ENCODE measurements at regions not wholly inside any gene's neighbourhood (a gene's known extent, or its start where the extent isn't known, plus 50 kb on each side); places are given as distances from the start of the nearest gene placed in this dataset.

- Mint-ChIP-seq H3K4me1 (no peaks in the 10 kb centered on the region), H3K4me3 (no peak overlapping the region)
- CTCF ChIA-PET = no interaction called here
Measured at GRCh38 chr12:98235301-98235700, 280.1 kb upstream of the TMPO start.

GRCh38 chr12:98238515-98239130 is 276.8 kb upstream of the TMPO start:
- ATAC-seq = no peak
- CTCF ChIA-PET = no interaction called here
- Mint-ChIP-seq H3K36me3 (no peaks in the 10 kb centered on the region), H3K9me3 (ENCODE audit: low read depth) (no peaks in the 10 kb centered on the region), H3K4me1 (no peaks in the 10 kb centered on the region), H3K4me3 (no peak overlapping the region), H3K27ac (no peak overlapping the region), H3K27me3 (no peaks in the 10 kb centered on the region)
- DNase-seq = no peak

More at GRCh38 chr12:98235301-98235700, 280.1 kb upstream of the TMPO start:
- Mint-ChIP-seq H3K27me3 (no peaks in the 10 kb centered on the region), H3K9me3 (ENCODE audit: low read depth) (no peaks in the 10 kb centered on the region), H3K27ac (no peak overlapping the region), H3K36me3 (no peaks in the 10 kb centered on the region)
- no peak for ATAC-seq
- DNase-seq = no peak

DNA sequence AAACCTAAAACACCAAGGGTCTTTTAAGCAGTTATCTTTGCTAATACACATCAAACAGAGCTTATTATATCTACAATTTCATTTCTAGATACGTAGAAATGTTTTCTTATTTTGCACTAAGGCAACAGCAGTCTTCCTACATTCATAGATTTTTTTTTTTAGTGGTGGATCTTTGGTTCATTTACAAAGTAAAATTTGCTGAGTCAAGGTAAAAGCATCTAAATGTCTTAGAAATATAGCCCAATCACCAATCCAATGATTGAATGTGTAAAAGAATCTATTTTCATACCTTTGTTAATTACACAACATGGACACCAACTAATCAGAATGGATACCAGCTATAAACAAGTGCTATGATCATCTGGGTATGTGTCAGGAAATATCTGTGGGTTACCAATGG is 272.2 kb upstream of the TMPO start:
- no peak overlapping the region for H3K4me3 Mint-ChIP-seq
- no peak for DNase-seq
- H3K4me1 Mint-ChIP-seq = no peaks in the 10 kb centered on the region
- no peak overlapping the region for H3K27ac Mint-ChIP-seq
- no peaks in the 10 kb centered on the region for H3K27me3 Mint-ChIP-seq
- no peaks in the 10 kb centered on the region for H3K36me3 Mint-ChIP-seq
- H3K9me3 Mint-ChIP-seq (ENCODE audit: low read depth) = no peaks in the 10 kb centered on the region
- no peak for ATAC-seq
- CTCF ChIA-PET = no interaction called here

- Mint-ChIP-seq H3K36me3 (no peaks in the 10 kb centered on the region), H3K27me3 (no peaks in the 10 kb centered on the region), H3K4me1 (no peaks in the 10 kb centered on the region), H3K4me3 (no peak overlapping the region), H3K27ac (no peak overlapping the region), H3K9me3 (ENCODE audit: low read depth) (no peaks in the 10 kb centered on the region)
- DNase-seq = no peak
- no peak for ATAC-seq
- CTCF ChIA-PET = interaction anchor here (1.3 kb wide), 1 partner anchor 17 kb away, joined by 3 read pairs; no protein-coding TSS in a partner anchor
Measured at GRCh38 chr12:98244136-98244535, 271.3 kb upstream of the TMPO start.

GRCh38 chr12:98253207-98254037 is 262.0 kb upstream of the TMPO start:
- H3K9me3 Mint-ChIP-seq (ENCODE audit: low read depth) = no peaks in the 10 kb centered on the region
- CTCF ChIA-PET = no interaction called here
- no peak overlapping the region for H3K27ac Mint-ChIP-seq
- H3K36me3 Mint-ChIP-seq = no peaks in the 10 kb centered on the region
- H3K4me3 Mint-ChIP-seq = no peak overlapping the region
- no peaks in the 10 kb centered on the region for H3K4me1 Mint-ChIP-seq
- H3K27me3 Mint-ChIP-seq = no peaks in the 10 kb centered on the region
- no peak for DNase-seq
- ATAC-seq = no peak

DNA sequence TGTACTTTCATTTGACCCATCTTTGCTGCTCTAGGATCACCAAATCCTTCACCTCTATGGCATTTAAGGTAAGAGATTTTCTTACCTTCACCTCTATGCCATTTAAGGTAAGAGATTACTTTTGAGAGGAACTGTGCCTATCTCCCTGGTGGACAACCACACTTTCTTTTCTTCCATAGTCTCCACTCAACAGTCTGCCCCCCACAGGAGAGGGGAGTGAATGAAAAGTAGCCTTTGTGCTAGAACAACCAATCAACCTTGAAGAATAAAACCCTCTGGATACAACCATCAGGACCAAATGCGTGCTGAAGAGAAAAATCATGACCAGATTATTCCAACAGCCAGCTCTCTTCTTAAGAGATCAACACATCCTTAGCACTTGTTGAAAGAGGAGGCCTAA is 258.6 kb upstream of the TMPO start:
- Mint-ChIP-seq H3K27ac (no peak overlapping the region), H3K27me3 (no peaks in the 10 kb centered on the region), H3K4me1 (no peaks in the 10 kb centered on the region), H3K4me3 (no peak overlapping the region), H3K36me3 (no peaks in the 10 kb centered on the region), H3K9me3 (ENCODE audit: low read depth) (no peaks in the 10 kb centered on the region)
- CTCF ChIA-PET = no interaction called here
- ATAC-seq (no peak), DNase-seq (no peak)

DNA sequence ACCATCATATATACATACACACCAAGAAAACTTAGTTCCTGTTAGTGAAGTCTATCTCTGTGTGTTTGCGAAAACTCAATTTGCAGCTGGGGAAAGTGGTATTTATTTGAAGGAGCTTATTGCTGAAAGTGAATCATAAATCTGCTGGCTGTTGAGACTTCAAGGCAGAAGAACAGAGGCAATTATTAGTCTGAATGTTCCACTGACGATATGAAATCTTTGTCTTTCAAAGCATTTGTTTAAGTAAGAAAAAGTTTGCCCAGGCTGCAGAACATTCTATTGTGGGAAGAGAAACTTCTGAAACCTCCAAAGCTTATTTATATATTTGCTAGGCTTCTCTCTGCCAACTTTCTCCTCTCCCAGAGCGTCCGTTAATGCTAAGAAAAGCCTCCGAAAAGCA is 255.7 kb upstream of the TMPO start:
- no peaks in the 10 kb centered on the region for H3K27me3 Mint-ChIP-seq
- H3K4me3 Mint-ChIP-seq = no peak overlapping the region
- no peaks in the 10 kb centered on the region for H3K36me3 Mint-ChIP-seq
- no peaks in the 10 kb centered on the region for H3K4me1 Mint-ChIP-seq
- no peak overlapping the region for H3K27ac Mint-ChIP-seq
- CTCF ChIA-PET = no interaction called here
- ATAC-seq (no peak), DNase-seq (no peak)
- H3K9me3 Mint-ChIP-seq (ENCODE audit: low read depth) = no peaks in the 10 kb centered on the region

DNA sequence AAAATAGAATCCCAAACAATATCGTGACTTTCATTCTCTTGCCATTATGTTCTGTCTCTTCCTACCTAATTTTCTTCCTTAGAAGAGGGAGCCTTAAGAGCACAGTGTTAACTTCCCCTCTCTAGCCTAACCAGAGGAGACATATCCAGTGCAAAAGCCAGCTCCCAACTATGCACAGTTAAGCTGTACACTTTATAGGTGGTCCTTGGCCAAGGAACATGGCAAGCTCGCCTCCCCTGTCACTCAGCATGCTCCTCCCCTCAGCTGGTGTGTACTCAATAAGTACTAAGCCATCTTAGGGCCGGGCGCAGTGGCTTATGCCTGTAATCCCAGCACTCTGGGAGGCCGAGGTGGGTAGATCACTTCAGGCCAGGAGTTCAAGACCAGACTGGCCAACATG is 255.1 kb upstream of the TMPO start:
- Mint-ChIP-seq H3K4me3 (no peak overlapping the region), H3K27me3 (no peaks in the 10 kb centered on the region), H3K4me1 (no peaks in the 10 kb centered on the region), H3K27ac (no peak overlapping the region), H3K9me3 (ENCODE audit: low read depth) (no peaks in the 10 kb centered on the region), H3K36me3 (no peaks in the 10 kb centered on the region)
- DNase-seq (no peak), ATAC-seq (no peak)
- CTCF ChIA-PET = no interaction called here

DNA sequence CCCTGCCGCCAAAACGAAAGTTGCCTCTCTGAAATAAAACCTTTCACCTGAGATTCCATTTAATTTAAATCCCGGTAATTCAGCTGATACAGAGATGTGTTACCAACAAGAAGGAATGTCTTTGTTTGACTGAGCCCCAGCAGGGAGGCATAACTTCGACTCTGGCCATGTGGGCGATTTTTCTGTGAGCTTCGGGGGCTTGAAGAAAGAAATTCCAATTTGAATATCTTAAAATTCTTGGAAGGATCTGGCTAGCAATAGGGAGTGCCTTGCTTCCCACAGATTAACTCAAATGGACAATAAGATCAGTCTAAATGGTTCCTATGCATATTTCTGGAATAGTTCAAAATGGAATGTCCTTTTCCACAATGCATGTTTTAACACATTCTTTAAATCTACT is 252.5 kb upstream of the TMPO start:
- CTCF ChIA-PET = no interaction called here
- Mint-ChIP-seq H3K4me3 (no peak overlapping the region), H3K36me3 (no peaks in the 10 kb centered on the region), H3K4me1 (no peaks in the 10 kb centered on the region), H3K27me3 (no peaks in the 10 kb centered on the region), H3K27ac (no peak overlapping the region), H3K9me3 (ENCODE audit: low read depth) (no peaks in the 10 kb centered on the region)
- DNase-seq (no peak), ATAC-seq (no peak)

GRCh38 chr12:98274430-98275130 is 240.8 kb upstream of the TMPO start:
- DNase-seq = no peak
- Mint-ChIP-seq H3K4me3 (no peak overlapping the region), H3K9me3 (ENCODE audit: low read depth) (no peaks in the 10 kb centered on the region), H3K27ac (no peak overlapping the region), H3K4me1 (peaks cover 1% of the 10 kb centered on the region), H3K27me3 (peaks cover 3% of the 10 kb centered on the region), H3K36me3 (no peaks in the 10 kb centered on the region)
- CTCF ChIA-PET = no interaction called here
- ATAC-seq = no peak

GRCh38 chr12:98275131-98275475 is 240.3 kb upstream of the TMPO start:
- Mint-ChIP-seq H3K4me3 (no peak overlapping the region), H3K27me3 (no peaks in the 10 kb centered on the region), H3K9me3 (ENCODE audit: low read depth) (no peaks in the 10 kb centered on the region), H3K36me3 (no peaks in the 10 kb centered on the region), H3K27ac (no peak overlapping the region), H3K4me1 (peaks cover 1% of the 10 kb centered on the region)
- CTCF ChIA-PET = no interaction called here
- ATAC-seq (no peak), DNase-seq (no peak)

GRCh38 chr12:98280152-98280551 is 235.2 kb upstream of the TMPO start:
- no peaks in the 10 kb centered on the region for H3K36me3 Mint-ChIP-seq
- H3K4me3 Mint-ChIP-seq = no peak overlapping the region
- no peak for ATAC-seq
- no peaks in the 10 kb centered on the region for H3K4me1 Mint-ChIP-seq
- DNase-seq = no peak
- no peaks in the 10 kb centered on the region for H3K9me3 Mint-ChIP-seq (ENCODE audit: low read depth)
- CTCF ChIA-PET = no interaction called here
- H3K27ac Mint-ChIP-seq = no peak overlapping the region
- peaks cover 5% of the 10 kb centered on the region for H3K27me3 Mint-ChIP-seq

DNA sequence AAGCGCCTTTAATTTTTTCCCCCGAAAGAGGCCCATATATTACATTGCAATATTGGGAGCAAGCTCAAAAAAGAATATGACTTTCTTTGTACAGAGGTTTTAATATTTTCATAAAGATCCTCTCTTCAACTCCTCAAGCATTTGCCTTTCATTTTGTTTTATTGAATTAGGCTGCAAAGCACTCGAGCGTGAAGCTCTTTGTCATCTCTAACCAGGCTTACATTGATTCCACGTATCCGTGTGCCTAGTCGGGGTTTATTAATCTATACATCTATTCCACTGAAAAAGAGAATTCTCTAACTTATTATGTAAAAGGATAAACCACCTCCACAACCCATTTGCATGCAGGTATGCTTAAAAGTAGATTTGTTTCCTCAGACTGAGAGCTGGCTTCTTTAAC is 234.8 kb upstream of the TMPO start:
- no peak overlapping the region for H3K27ac Mint-ChIP-seq
- H3K4me3 Mint-ChIP-seq = no peak overlapping the region
- ATAC-seq (no peak), DNase-seq (no peak)
- H3K9me3 Mint-ChIP-seq (ENCODE audit: low read depth) = no peaks in the 10 kb centered on the region
- H3K27me3 Mint-ChIP-seq = peaks cover 5% of the 10 kb centered on the region
- H3K36me3 Mint-ChIP-seq = no peaks in the 10 kb centered on the region
- CTCF ChIA-PET = no interaction called here
- H3K4me1 Mint-ChIP-seq = no peaks in the 10 kb centered on the region

DNA sequence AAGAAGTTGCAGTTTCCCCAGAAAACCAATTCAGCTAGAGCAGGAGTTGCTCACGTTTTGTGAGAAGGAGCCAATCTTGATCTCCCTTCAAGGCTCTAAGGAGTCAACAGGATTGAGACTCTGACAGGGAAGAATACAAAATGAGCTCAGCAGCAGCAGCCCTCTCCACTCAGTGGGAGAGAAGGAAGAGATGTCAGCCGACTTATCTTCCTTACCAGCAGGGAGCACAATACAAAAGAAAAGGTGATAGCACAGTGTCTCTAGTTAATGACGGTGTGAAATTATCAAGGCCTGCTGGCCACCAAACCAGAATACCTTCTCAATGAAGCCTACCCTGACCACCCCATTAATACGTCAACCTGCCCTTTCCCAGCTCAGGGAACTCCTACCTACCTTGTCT is 223.6 kb upstream of the TMPO start:
- no peaks in the 10 kb centered on the region for H3K9me3 Mint-ChIP-seq (ENCODE audit: low read depth)
- H3K27me3 Mint-ChIP-seq = peaks cover 30% of the 10 kb centered on the region
- no peak overlapping the region for H3K4me3 Mint-ChIP-seq
- DNase-seq (no peak), ATAC-seq (no peak)
- CTCF ChIA-PET = no interaction called here
- no peaks in the 10 kb centered on the region for H3K36me3 Mint-ChIP-seq
- H3K4me1 Mint-ChIP-seq = no peaks in the 10 kb centered on the region
- H3K27ac Mint-ChIP-seq = no peak overlapping the region
